ENCODE measurements at regions not wholly inside any gene's neighbourhood (a gene's known extent, or its start where the extent isn't known, plus 50 kb on each side); places are given as distances from the start of the nearest gene placed in this dataset.
A peak's percentile ranks its signal among the peaks of the same experiment; 100 is the strongest.

GRCh38 chr6:14796974-14797762, 448.7 kb upstream of the JARID2 start:
- Histone ChIP-seq H3K27me3 (no peaks in the 10 kb centered on the region), H3K9me3 (no peaks in the 10 kb centered on the region), H3K36me3 (no peaks in the 10 kb centered on the region), H3K4me1 (peaks cover 0 to 4% of the 10 kb centered on the region in 2 donors), H3K4me3 (no peak overlapping the region), H3K27ac (no peak overlapping the region)
- TF ChIP-seq CTCF (IDR thresholded peaks at IDR 0.05), result no peak
- DNase-seq (ENCODE audit: low spot score), result no peak

GRCh38 chr6:14797875-14798593, 447.8 kb upstream of the JARID2 start:
- Histone ChIP-seq H3K27me3 (no peaks in the 10 kb centered on the region), H3K27ac (no peak overlapping the region), H3K36me3 (no peaks in the 10 kb centered on the region), H3K4me1 (peaks cover 0 to 4% of the 10 kb centered on the region in 2 donors), H3K9me3 (no peaks in the 10 kb centered on the region), H3K4me3 (no peak overlapping the region)
- DNase-seq (ENCODE audit: low spot score), result no peak
- TF ChIP-seq CTCF (IDR thresholded peaks at IDR 0.05), result no peak

GRCh38 chr6:14798594-14798982, 447.3 kb upstream of the JARID2 start:
- Histone ChIP-seq H3K9me3 (no peaks in the 10 kb centered on the region), H3K4me3 (no peak overlapping the region), H3K27me3 (no peaks in the 10 kb centered on the region), H3K27ac (no peak overlapping the region), H3K4me1 (peaks cover 0 to 4% of the 10 kb centered on the region in 2 donors), H3K36me3 (no peaks in the 10 kb centered on the region)
- TF ChIP-seq CTCF (IDR thresholded peaks at IDR 0.05), result no peak
- DNase-seq (ENCODE audit: low spot score), result no peak

GRCh38 chr6:14798996-14799588, 446.8 kb upstream of the JARID2 start:
- DNase-seq (ENCODE audit: low spot score), result no peak
- H3K4me1 ChIP-seq, result peaks cover 0 to 9% of the 10 kb centered on the region in 2 donors
- H3K9me3 ChIP-seq, result no peaks in the 10 kb centered on the region
- no peak overlapping the region for H3K27ac ChIP-seq
- no peak overlapping the region for H3K4me3 ChIP-seq
- H3K27me3 ChIP-seq, result no peaks in the 10 kb centered on the region
- no peaks in the 10 kb centered on the region for H3K36me3 ChIP-seq
- TF ChIP-seq CTCF (IDR thresholded peaks at IDR 0.05), result no peak

- no peaks in the 10 kb centered on the region for H3K36me3 ChIP-seq
- H3K4me1 ChIP-seq, result peaks cover 0 to 18% of the 10 kb centered on the region in 2 donors
- no peak for TF ChIP-seq CTCF (IDR thresholded peaks at IDR 0.05)
- DNase-seq (ENCODE audit: low spot score), result peak; percentile 62
- no peak overlapping the region for H3K27ac ChIP-seq
- no peaks in the 10 kb centered on the region for H3K9me3 ChIP-seq
- H3K4me3 ChIP-seq, result no peak overlapping the region
- no peaks in the 10 kb centered on the region for H3K27me3 ChIP-seq
These were observed 445.9 kb upstream of the JARID2 start for GRCh38 chr6:14799928-14800327.

Measured in right atrium auricular region (tissue), 2 donors.